HEK293T (cell line): ENCODE measurements at regions not wholly inside any gene's neighbourhood (a gene's known extent, or its start where the extent isn't known, plus 50 kb on each side); places are given as distances from the start of the nearest gene placed in this dataset.

Experiments
- ARNT ChIP-seq: fragments of 450-650 bp; IDR thresholded peaks from 2 replicates; pipeline ENCODE4 v1.6.1; 2017; ENCODE audit warnings: mild to moderate bottlenecking
- BHLHE40 ChIP-seq: fragments of 450-650 bp; IDR thresholded peaks from 2 replicates; pipeline ENCODE4 v1.6.1; 2016; ENCODE audit warnings: mild to moderate bottlenecking, moderate library complexity, borderline replicate concordance
- CTBP1 ChIP-seq: fragments of 450-650 bp; IDR thresholded peaks from 2 replicates; pipeline ENCODE4 v1.6.1; 2016; ENCODE audit warnings: borderline replicate concordance
- ELF4 ChIP-seq: fragments of 450-650 bp; IDR thresholded peaks from 2 replicates; pipeline ENCODE4 v1.6.1; 2017; ENCODE audit warnings: antibody characterized with exemption
- FOXA1 ChIP-seq: fragments of 450-650 bp; IDR thresholded peaks from 2 replicates; pipeline ENCODE4 v1.6.1; 2016; ENCODE audit warnings: mild to moderate bottlenecking
- FOXK2 ChIP-seq: fragments of 450-650 bp; IDR thresholded peaks from 2 replicates; pipeline ENCODE4 v1.6.1; 2016; ENCODE audit warnings: mild to moderate bottlenecking
- L3MBTL2 ChIP-seq: fragments of 450-650 bp; conservative IDR thresholded peaks from 2 replicates; pipeline ENCODE4 v1.6.1; 2016; ENCODE audit warnings: mild to moderate bottlenecking
- SP1 ChIP-seq: fragments of 450-650 bp; IDR thresholded peaks from 2 replicates; pipeline ENCODE4 v1.6.1; 2017
- SUZ12 ChIP-seq: fragments of 450-650 bp; IDR thresholded peaks from 2 replicates; pipeline ENCODE4 v1.6.1; 2016; ENCODE audit warnings: mild to moderate bottlenecking
- TARDBP ChIP-seq: fragments of 450-650 bp; IDR thresholded peaks from 2 replicates; pipeline ENCODE4 v1.6.1; 2016
- ZNF384 ChIP-seq: fragments of 450-650 bp; IDR thresholded peaks from 2 replicates; pipeline ENCODE4 v1.6.1; 2016
- TF ChIP-seq, protein P1 (sequence below): fragments of 450-650 bp; IDR thresholded peaks from 2 replicates; pipeline ENCODE4 v1.6.1; 2016

DNA sequence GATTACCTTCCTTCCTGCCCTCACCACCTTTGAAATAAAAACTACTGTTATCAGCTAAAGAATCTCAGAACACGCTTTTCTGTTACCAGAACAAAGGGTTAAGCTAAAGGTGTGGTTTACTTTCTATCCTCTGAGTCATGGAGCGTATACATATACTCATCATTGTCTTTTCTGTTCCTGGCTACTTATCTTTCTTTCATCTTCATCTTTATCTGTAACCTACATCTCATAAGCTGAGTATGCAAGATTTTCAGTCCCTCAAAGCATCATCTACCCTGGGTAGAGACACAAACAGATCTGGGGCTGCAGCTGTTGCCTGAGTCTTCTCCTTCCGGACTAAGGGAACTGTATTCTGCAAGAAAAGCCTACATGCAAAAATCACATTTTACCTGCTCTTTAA is 75.6 kb downstream of the LMO4 start:
- TF ChIP-seq, protein P1, sequence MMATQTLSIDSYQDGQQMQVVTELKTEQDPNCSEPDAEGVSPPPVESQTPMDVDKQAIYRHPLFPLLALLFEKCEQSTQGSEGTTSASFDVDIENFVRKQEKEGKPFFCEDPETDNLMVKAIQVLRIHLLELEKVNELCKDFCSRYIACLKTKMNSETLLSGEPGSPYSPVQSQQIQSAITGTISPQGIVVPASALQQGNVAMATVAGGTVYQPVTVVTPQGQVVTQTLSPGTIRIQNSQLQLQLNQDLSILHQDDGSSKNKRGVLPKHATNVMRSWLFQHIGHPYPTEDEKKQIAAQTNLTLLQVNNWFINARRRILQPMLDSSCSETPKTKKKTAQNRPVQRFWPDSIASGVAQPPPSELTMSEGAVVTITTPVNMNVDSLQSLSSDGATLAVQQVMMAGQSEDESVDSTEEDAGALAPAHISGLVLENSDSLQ = no peak
- no peak for TF ChIP-seq L3MBTL2
- no peak for TF ChIP-seq FOXA1
- no peak for TF ChIP-seq BHLHE40
- TF ChIP-seq SP1 = no peak
- TF ChIP-seq ARNT = no peak
- TF ChIP-seq CTBP1 = no peak
- no peak for TF ChIP-seq ZNF384
- TF ChIP-seq TARDBP = no peak
- TF ChIP-seq ELF4 = no peak
- TF ChIP-seq FOXK2 = no peak
- no peak for TF ChIP-seq SUZ12
